ENCODE measurements at regions not wholly inside any gene's neighbourhood (a gene's known extent, or its start where the extent isn't known, plus 50 kb on each side); places are given as distances from the start of the nearest gene placed in this dataset.

- TF ChIP-seq CTCF (conservative IDR thresholded peaks at IDR 0.05 in 1 of 2, IDR thresholded peaks at IDR 0.05 in 1 of 2; ENCODE audit: low read depth in 1 of 2, low read length in 2 of 2): no peak
- no peak for TF ChIP-seq EZH2 (IDR thresholded peaks at IDR 0.05; ENCODE audit: low read length, missing control alignments)
These were observed 95.7 kb downstream of the MAIP1 start for GRCh38 chr2:200050921-200051610.

Measured in fibroblast of lung (primary cell).